Activated CD8-positive, alpha-beta T cell treated with anti-CD3 and anti-CD28 coated beads for 36 hours (primary cell): ENCODE measurements at regions not wholly inside any gene's neighbourhood (a gene's known extent, or its start where the extent isn't known, plus 50 kb on each side); places are given as distances from the start of the nearest gene placed in this dataset.

ENCODE experiments used
- ATAC-seq: fragments of 200-7000 bp; cut with Tn5 transposase; one replicate; pipeline ENCODE4 v1.10.0; 2021; ENCODE audit warnings: mild to moderate bottlenecking, moderate library complexity
- CTCF ChIA-PET: fragments of 350-600 bp; sonication (Branson Sonifier 250); formaldehyde crosslinking; loops from one replicate; lab custom pipeline; 2021; ENCODE audit warnings: antibody characterized with exemption; lab: Charles Lee
- POLR2A ChIA-PET: fragments of 350-600 bp; sonication (Branson Sonifier 250); formaldehyde crosslinking; loops from one replicate; lab custom pipeline; 2021; ENCODE audit warnings: antibody characterized with exemption; lab: Charles Lee
- DNase-seq: peaks from one replicate; pipeline ENCODE4 v3.0.0-alpha.2; 2020
- H3K27ac Mint-ChIP-seq: one replicate; pipeline ENCODE4 v1.8.0; 2021; ENCODE audit warnings: mild to moderate bottlenecking, mixed read lengths
- H3K27me3 Mint-ChIP-seq: one replicate; pipeline ENCODE4 v1.8.0; 2021; ENCODE audit warnings: mixed read lengths
- H3K36me3 Mint-ChIP-seq: one replicate; pipeline ENCODE4 v1.8.0; 2021; ENCODE audit warnings: low read depth, mixed read lengths
- H3K4me1 Mint-ChIP-seq: one replicate; pipeline ENCODE4 v1.8.0; 2021; ENCODE audit warnings: low read depth, mixed read lengths
- H3K4me3 Mint-ChIP-seq: one replicate; pipeline ENCODE4 v1.8.0; 2021; ENCODE audit warnings: mild to moderate bottlenecking, moderate library complexity, mixed read lengths
- H3K9me3 Mint-ChIP-seq: one replicate; pipeline ENCODE4 v1.8.0; 2021; ENCODE audit warnings: mixed read lengths
- CTCF ChIP-seq: fragments of 200-600 bp; IDR thresholded peaks from one replicate; pipeline ENCODE4 v1.8.0; 2022; ENCODE audit warnings: antibody characterized with exemption, mild to moderate bottlenecking
- intact Hi-C: fragments of 100-400 bp; cut with micrococcal nuclease; formaldehyde crosslinking; loops from one replicate; pipeline ENCODE4 v1.10.0; 2022

GRCh38 chr7:84658286-84658685 is 463.7 kb upstream of the SEMA3A start:
- no peaks in the 10 kb centered on the region for H3K36me3 Mint-ChIP-seq
- no peak overlapping the region for H3K4me3 Mint-ChIP-seq
- ChIA-PET POLR2A (no interaction called here), CTCF (no interaction called here)
- H3K9me3 Mint-ChIP-seq, result no peaks in the 10 kb centered on the region
- no peaks in the 10 kb centered on the region for H3K27me3 Mint-ChIP-seq
- H3K27ac Mint-ChIP-seq, result no peak overlapping the region
- H3K4me1 Mint-ChIP-seq, result no peaks in the 10 kb centered on the region
- TF ChIP-seq CTCF, result no peak
- no peak for ATAC-seq
- no peak for DNase-seq
- intact Hi-C loops, result no loop called here

- no peak for ATAC-seq
Measured at GRCh38 chr7:84654273-84654672, 459.7 kb upstream of the SEMA3A start.

GRCh38 chr7:84651876-84652275 is 457.3 kb upstream of the SEMA3A start:
- no peak overlapping the region for H3K27ac Mint-ChIP-seq
- H3K27me3 Mint-ChIP-seq, result no peaks in the 10 kb centered on the region
- ChIA-PET POLR2A (no interaction called here), CTCF (no interaction called here)
- intact Hi-C loops, result no loop called here
- DNase-seq, result no peak
- no peak for TF ChIP-seq CTCF
- no peaks in the 10 kb centered on the region for H3K9me3 Mint-ChIP-seq
- no peaks in the 10 kb centered on the region for H3K4me1 Mint-ChIP-seq
- ATAC-seq, result no peak
- no peak overlapping the region for H3K4me3 Mint-ChIP-seq
- no peaks in the 10 kb centered on the region for H3K36me3 Mint-ChIP-seq

More at GRCh38 chr7:84654273-84654672, 459.7 kb upstream of the SEMA3A start:
- intact Hi-C loops, result no loop called here
- Mint-ChIP-seq H3K4me3 (no peak overlapping the region), H3K4me1 (no peaks in the 10 kb centered on the region), H3K27me3 (no peaks in the 10 kb centered on the region), H3K9me3 (no peaks in the 10 kb centered on the region), H3K27ac (no peak overlapping the region), H3K36me3 (no peaks in the 10 kb centered on the region)
- no peak for TF ChIP-seq CTCF
- CTCF ChIA-PET, result no interaction called here
- no peak for DNase-seq
- POLR2A ChIA-PET, result no interaction called here

- Mint-ChIP-seq H3K4me1 (no peaks in the 10 kb centered on the region), H3K36me3 (no peaks in the 10 kb centered on the region), H3K4me3 (no peak overlapping the region), H3K9me3 (no peaks in the 10 kb centered on the region), H3K27ac (no peak overlapping the region), H3K27me3 (no peaks in the 10 kb centered on the region)
- intact Hi-C loops, result no loop called here
- DNase-seq (no peak), ATAC-seq (no peak)
- ChIA-PET CTCF (no interaction called here), POLR2A (no interaction called here)
- TF ChIP-seq CTCF, result no peak
Measured at GRCh38 chr7:84647797-84648757, 453.5 kb upstream of the SEMA3A start.

- TF ChIP-seq CTCF, result no peak
- H3K27me3 Mint-ChIP-seq, result no peaks in the 10 kb centered on the region
- DNase-seq (no peak), ATAC-seq (no peak)
- CTCF ChIA-PET, result no interaction called here
- no peaks in the 10 kb centered on the region for H3K36me3 Mint-ChIP-seq
- no peak overlapping the region for H3K27ac Mint-ChIP-seq
- H3K4me1 Mint-ChIP-seq, result no peaks in the 10 kb centered on the region
- intact Hi-C loops, result no loop called here
- no peak overlapping the region for H3K4me3 Mint-ChIP-seq
- POLR2A ChIA-PET, result no interaction called here
- H3K9me3 Mint-ChIP-seq, result no peaks in the 10 kb centered on the region
Measured at GRCh38 chr7:84642611-84643010, 448.0 kb upstream of the SEMA3A start.
